C4-2B (cell line): ENCODE measurements at regions not wholly inside any gene's neighbourhood (a gene's known extent, or its start where the extent isn't known, plus 50 kb on each side); places are given as distances from the start of the nearest gene placed in this dataset.

Experiments
- H3K27ac ChIP-seq: fragments of 450-650 bp; 2 replicates; pipeline ENCODE4 v1.5.1; 2017
- CTCF ChIP-seq: fragments of 450-650 bp; conservative IDR thresholded peaks from 2 replicates; pipeline ENCODE4 v1.5.1; 2017; ENCODE audit warnings: mild to moderate bottlenecking
- ZFX ChIP-seq: fragments of 450-650 bp; IDR thresholded peaks from 2 replicates; pipeline ENCODE4 v1.6.1; 2017

- no peak overlapping the region for H3K27ac ChIP-seq
- TF ChIP-seq CTCF (peak; percentile 84), ZFX (no peak)
Measured at GRCh38 chr1:90579212-90579802, 137.8 kb downstream of the BARHL2 start.

GRCh38 chr1:90574692-90575370 lies 142.3 kb downstream of the BARHL2 start:
- TF ChIP-seq ZFX: no peak
- H3K27ac ChIP-seq: no peak overlapping the region

- TF ChIP-seq CTCF (no peak), ZFX (no peak)
- no peak overlapping the region for H3K27ac ChIP-seq
Measured at GRCh38 chr1:90573736-90574135, 143.4 kb downstream of the BARHL2 start.

- no peak overlapping the region for H3K27ac ChIP-seq
- TF ChIP-seq ZFX (no peak), CTCF (no peak)
Measured at GRCh38 chr1:90572446-90572845, 144.7 kb downstream of the BARHL2 start.

- TF ChIP-seq CTCF (no peak), ZFX (no peak)
- no peak overlapping the region for H3K27ac ChIP-seq
Measured at GRCh38 chr1:90568436-90568835, 148.7 kb downstream of the BARHL2 start.

GRCh38 chr1:90564164-90564563 lies 152.9 kb downstream of the BARHL2 start:
- TF ChIP-seq ZFX (no peak), CTCF (no peak)
- H3K27ac ChIP-seq: no peak overlapping the region

GRCh38 chr1:90562892-90563291 lies 154.2 kb downstream of the BARHL2 start:
- no peak overlapping the region for H3K27ac ChIP-seq
- TF ChIP-seq CTCF (no peak), ZFX (no peak)

GRCh38 chr1:90561911-90562310 lies 155.2 kb downstream of the BARHL2 start:
- TF ChIP-seq CTCF: peak; percentile 11; the same call in 1 of the 2 replicates
- TF ChIP-seq ZFX: no peak
- H3K27ac ChIP-seq: no peak overlapping the region
